Ishikawa (cell line): ENCODE measurements at regions not wholly inside any gene's neighbourhood (a gene's known extent, or its start where the extent isn't known, plus 50 kb on each side); places are given as distances from the start of the nearest gene placed in this dataset.

Experiments used
- CEBPB ChIP-seq: IDR thresholded peaks from 2 replicates; pipeline ENCODE4 v1.6.1; 2012
- CREB1 ChIP-seq: IDR thresholded peaks from 2 replicates; pipeline ENCODE4 v1.6.1; 2012; ENCODE audit warnings: low read depth
- EGR1 ChIP-seq: IDR thresholded peaks from 2 replicates; pipeline ENCODE4 v1.6.1; 2012
- EP300 ChIP-seq: IDR thresholded peaks from 2 replicates; pipeline ENCODE4 v1.6.1; 2012; ENCODE audit warnings: borderline replicate concordance
- FOXM1 ChIP-seq: IDR thresholded peaks from 2 replicates; pipeline ENCODE4 v1.6.1; 2012; ENCODE audit warnings: low read depth, borderline replicate concordance
- NFIC ChIP-seq: IDR thresholded peaks from 2 replicates; pipeline ENCODE4 v1.6.1; 2012
- RAD21 ChIP-seq: IDR thresholded peaks from 2 replicates; pipeline ENCODE4 v1.6.1; 2012; ENCODE audit warnings: low read depth
- TAF1 ChIP-seq: IDR thresholded peaks from 2 replicates; pipeline ENCODE4 v1.6.1; 2012; ENCODE audit warnings: low read depth, mild to moderate bottlenecking
- TCF12 ChIP-seq: IDR thresholded peaks from 2 replicates; pipeline ENCODE4 v1.6.1; 2012; ENCODE audit warnings: low read depth
- TEAD4 ChIP-seq: IDR thresholded peaks from 2 replicates; pipeline ENCODE4 v1.6.1; 2012
- YY1 ChIP-seq: IDR thresholded peaks from 2 replicates; pipeline ENCODE4 v1.6.1; 2012; ENCODE audit warnings: low read depth
- ZBTB7A ChIP-seq: IDR thresholded peaks from 2 replicates; pipeline ENCODE4 v1.6.1; 2012; ENCODE audit warnings: low read depth
- TF ChIP-seq, protein P1 (sequence below): IDR thresholded peaks from 2 replicates; pipeline ENCODE4 v1.6.1; 2012
- TF ChIP-seq, protein P2 (sequence below): IDR thresholded peaks from 2 replicates; pipeline ENCODE4 v1.6.1; 2012; ENCODE audit warnings: low read depth, mild to moderate bottlenecking
- TF ChIP-seq, protein P3 (sequence below): IDR thresholded peaks from 2 replicates; pipeline ENCODE4 v1.6.1; 2012

GRCh38 chr18:56256659-56257058 is 381.7 kb downstream of the TXNL1 start:
- TF ChIP-seq RAD21 (no peak), FOXM1 (no peak), ZBTB7A (no peak), TEAD4 (no peak), EGR1 (no peak), CEBPB (no peak), EP300 (no peak)

DNA sequence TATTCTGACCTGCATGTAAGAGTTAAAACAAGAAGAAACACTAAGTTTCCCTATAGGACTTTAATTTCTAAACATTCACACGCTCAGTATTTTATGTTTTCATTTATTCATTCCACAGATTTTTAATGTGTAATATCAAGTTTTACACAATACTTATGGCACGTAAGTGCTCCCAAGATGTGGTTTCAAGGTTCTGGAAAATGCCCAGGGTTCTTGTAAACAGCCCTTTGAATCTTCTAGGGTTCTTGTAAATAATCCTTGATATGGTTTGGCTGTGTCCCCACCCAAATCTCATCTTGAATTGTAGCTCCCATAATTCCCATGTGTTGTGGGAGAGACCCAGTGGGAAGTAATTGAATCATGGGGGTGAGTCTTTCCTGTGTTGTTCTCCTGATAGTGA is 383.0 kb downstream of the TXNL1 start:
- no peak for TF ChIP-seq RAD21
- TF ChIP-seq TAF1, result no peak
- no peak for TF ChIP-seq FOXM1
- TF ChIP-seq NFIC, result no peak
- TF ChIP-seq, protein P1, sequence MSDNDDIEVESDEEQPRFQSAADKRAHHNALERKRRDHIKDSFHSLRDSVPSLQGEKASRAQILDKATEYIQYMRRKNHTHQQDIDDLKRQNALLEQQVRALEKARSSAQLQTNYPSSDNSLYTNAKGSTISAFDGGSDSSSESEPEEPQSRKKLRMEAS, result no peak
- no peak for TF ChIP-seq EP300
- TF ChIP-seq CEBPB, result no peak
- TF ChIP-seq, protein P2, sequence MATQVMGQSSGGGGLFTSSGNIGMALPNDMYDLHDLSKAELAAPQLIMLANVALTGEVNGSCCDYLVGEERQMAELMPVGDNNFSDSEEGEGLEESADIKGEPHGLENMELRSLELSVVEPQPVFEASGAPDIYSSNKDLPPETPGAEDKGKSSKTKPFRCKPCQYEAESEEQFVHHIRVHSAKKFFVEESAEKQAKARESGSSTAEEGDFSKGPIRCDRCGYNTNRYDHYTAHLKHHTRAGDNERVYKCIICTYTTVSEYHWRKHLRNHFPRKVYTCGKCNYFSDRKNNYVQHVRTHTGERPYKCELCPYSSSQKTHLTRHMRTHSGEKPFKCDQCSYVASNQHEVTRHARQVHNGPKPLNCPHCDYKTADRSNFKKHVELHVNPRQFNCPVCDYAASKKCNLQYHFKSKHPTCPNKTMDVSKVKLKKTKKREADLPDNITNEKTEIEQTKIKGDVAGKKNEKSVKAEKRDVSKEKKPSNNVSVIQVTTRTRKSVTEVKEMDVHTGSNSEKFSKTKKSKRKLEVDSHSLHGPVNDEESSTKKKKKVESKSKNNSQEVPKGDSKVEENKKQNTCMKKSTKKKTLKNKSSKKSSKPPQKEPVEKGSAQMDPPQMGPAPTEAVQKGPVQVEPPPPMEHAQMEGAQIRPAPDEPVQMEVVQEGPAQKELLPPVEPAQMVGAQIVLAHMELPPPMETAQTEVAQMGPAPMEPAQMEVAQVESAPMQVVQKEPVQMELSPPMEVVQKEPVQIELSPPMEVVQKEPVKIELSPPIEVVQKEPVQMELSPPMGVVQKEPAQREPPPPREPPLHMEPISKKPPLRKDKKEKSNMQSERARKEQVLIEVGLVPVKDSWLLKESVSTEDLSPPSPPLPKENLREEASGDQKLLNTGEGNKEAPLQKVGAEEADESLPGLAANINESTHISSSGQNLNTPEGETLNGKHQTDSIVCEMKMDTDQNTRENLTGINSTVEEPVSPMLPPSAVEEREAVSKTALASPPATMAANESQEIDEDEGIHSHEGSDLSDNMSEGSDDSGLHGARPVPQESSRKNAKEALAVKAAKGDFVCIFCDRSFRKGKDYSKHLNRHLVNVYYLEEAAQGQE, result no peak
- TF ChIP-seq ZBTB7A, result no peak
- TF ChIP-seq CREB1, result no peak
- no peak for TF ChIP-seq TCF12
- no peak for TF ChIP-seq YY1
- no peak for TF ChIP-seq EGR1
- TF ChIP-seq TEAD4, result no peak
- TF ChIP-seq, protein P3, sequence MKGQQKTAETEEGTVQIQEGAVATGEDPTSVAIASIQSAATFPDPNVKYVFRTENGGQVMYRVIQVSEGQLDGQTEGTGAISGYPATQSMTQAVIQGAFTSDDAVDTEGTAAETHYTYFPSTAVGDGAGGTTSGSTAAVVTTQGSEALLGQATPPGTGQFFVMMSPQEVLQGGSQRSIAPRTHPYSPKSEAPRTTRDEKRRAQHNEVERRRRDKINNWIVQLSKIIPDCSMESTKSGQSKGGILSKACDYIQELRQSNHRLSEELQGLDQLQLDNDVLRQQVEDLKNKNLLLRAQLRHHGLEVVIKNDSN, result no peak

- TF ChIP-seq, protein P1, result no peak
- TF ChIP-seq TAF1 (no peak), RAD21 (no peak), FOXM1 (no peak)
Measured at GRCh38 chr18:56252456-56252855, 385.9 kb downstream of the TXNL1 start.

GRCh38 chr18:56248610-56249235 is 389.7 kb downstream of the TXNL1 start:
- no peak for TF ChIP-seq NFIC
- no peak for TF ChIP-seq TAF1
- TF ChIP-seq CEBPB, result no peak
- no peak for TF ChIP-seq FOXM1
- TF ChIP-seq, protein P3, result no peak
- TF ChIP-seq ZBTB7A, result no peak
- no peak for TF ChIP-seq TEAD4
- TF ChIP-seq RAD21, result no peak
- TF ChIP-seq, protein P2, result no peak
- no peak for TF ChIP-seq EP300
- no peak for TF ChIP-seq TCF12
- no peak for TF ChIP-seq EGR1
- TF ChIP-seq CREB1, result no peak
- no peak for TF ChIP-seq YY1
- TF ChIP-seq, protein P1, result no peak

GRCh38 chr18:56246916-56247315 is 391.5 kb downstream of the TXNL1 start:
- TF ChIP-seq NFIC, result no peak
- TF ChIP-seq, protein P2, result no peak
- TF ChIP-seq ZBTB7A, result no peak
- TF ChIP-seq TEAD4, result no peak
- no peak for TF ChIP-seq TAF1
- TF ChIP-seq, protein P3, result no peak
- TF ChIP-seq CREB1, result no peak
- no peak for TF ChIP-seq CEBPB
- no peak for TF ChIP-seq RAD21
- no peak for TF ChIP-seq YY1
- TF ChIP-seq, protein P1, result no peak
